HepG2 (cell line): ENCODE measurements at regions not wholly inside any gene's neighbourhood (a gene's known extent, or its start where the extent isn't known, plus 50 kb on each side); places are given as distances from the start of the nearest gene placed in this dataset.

Source experiments
- ATAC-seq: fragments of 200-7000 bp; cut with Tn5 transposase; 3 replicates; pipeline ENCODE4 v1.9.1; 2020; ENCODE audit warnings: mild to moderate bottlenecking, moderate library complexity
- BruUV-seq: library from RNA; stranded (reverse); fragments of 400-500 nt; replicated peaks from 2 replicates; lab custom pipeline; 2021; lab: Mats Ljungman, UMichigan
- CTCF ChIA-PET: fragments of 300-600 bp; formaldehyde crosslinking; extraction: SDS; loops from one replicate; lab custom pipeline; 2021; ENCODE audit warnings: low total read pairs, inconsistent platforms, low intra/inter-chr PET ratio; lab: Yijun Ruan, JAX
- POLR2A ChIA-PET: fragments of 350-600 bp; sonication (Branson Sonifier 250); formaldehyde crosslinking; loops from one replicate; lab custom pipeline; 2020; ENCODE audit warnings: antibody characterized with exemption, inconsistent platforms; lab: Yijun Ruan, JAX
- DNase-seq: peaks from one replicate; pipeline ENCODE4 v3.0.0-alpha.2; 2015; ENCODE audit warnings: low spot score
- FAIRE-seq: peaks from 3 replicates; lab custom pipeline; 2011; peaks lifted over from hg19 to GRCh38; lab: Jason Lieb, UNC
- H2AFZ ChIP-seq: one replicate; pipeline ENCODE4 v1.6.1; 2011; ENCODE audit warnings: low read length, inconsistent platforms
- H3K27ac ChIP-seq: fragments of 300-600 bp; 3 replicates; pipeline ENCODE4 v1.8.0; 2011; ENCODE audit warnings: mixed run types, mild to moderate bottlenecking, mixed read lengths, low read length, inconsistent platforms; ENCODE audit not compliant: insufficient read depth; ENCODE audit errors: extremely low read length
- H3K27me3 ChIP-seq, 2 experiments: fragments of 200-600 bp in 1 of 2; 2 replicates in 1 of 2; 3 replicates in 1 of 2; pipeline versions ENCODE4 v1.6.0 to v1.8.0; 2011; ENCODE audit warnings: low read length in 2 of 2, mild to moderate bottlenecking in 2 of 2, moderate library complexity in 2 of 2, inconsistent platforms in 1 of 2; ENCODE audit not compliant: insufficient read depth in 2 of 2, control insufficient read depth in 1 of 2
- H3K36me3 ChIP-seq, 2 experiments: fragments of 200-600 bp in 1 of 2; replicated peaks in 1 of 2; 2 replicates in 1 of 2; 3 replicates in 1 of 2; pipeline versions ENCODE4 v1.5.1 to v1.8.0; 2011; ENCODE audit warnings: low read length in 2 of 2, inconsistent platforms in 1 of 2; ENCODE audit not compliant: insufficient read depth in 2 of 2, control insufficient read depth in 1 of 2
- H3K4me1 ChIP-seq: 2 replicates; pipeline ENCODE4 v1.5.1; 2012; ENCODE audit warnings: low read length, inconsistent platforms; ENCODE audit not compliant: insufficient read depth
- H3K4me2 ChIP-seq: 2 replicates; pipeline ENCODE4 v1.6.0; 2011; ENCODE audit warnings: low read depth, low read length, inconsistent platforms
- H3K4me3 ChIP-seq, 3 experiments: fragments of 200-600 bp in 1 of 3; sonication (generic), shearing (Covaris generic) in 1 of 3; replicated peaks in 1 of 3; 2 replicates each; pipeline ENCODE4 v1.5.1; 2011 to 2016; ENCODE audit warnings: low read length in 3 of 3, inconsistent platforms in 2 of 3, low read depth in 2 of 3, mild to moderate bottlenecking in 2 of 3, control low read depth in 1 of 3, mixed read lengths in 1 of 3; ENCODE audit not compliant: insufficient read depth in 1 of 3
- H3K79me2 ChIP-seq: one replicate; pipeline ENCODE4 v1.6.1; 2011; ENCODE audit warnings: low read length, inconsistent platforms; ENCODE audit not compliant: insufficient read depth
- H3K9ac ChIP-seq: 2 replicates; pipeline ENCODE4 v1.6.0; 2011; ENCODE audit warnings: mild to moderate bottlenecking, low read depth, low read length, inconsistent platforms; ENCODE audit not compliant: insufficient read depth
- H3K9me3 ChIP-seq: 2 replicates; pipeline ENCODE4 v1.5.1; 2012; ENCODE audit warnings: mild to moderate bottlenecking, low read length
- H4K20me1 ChIP-seq: 2 replicates; pipeline ENCODE4 v1.6.0; 2011; ENCODE audit warnings: inconsistent platforms, mild to moderate bottlenecking, low read length, moderate library complexity; ENCODE audit not compliant: insufficient read depth
- HNF1B ChIP-seq: sonication (generic); formaldehyde crosslinking; IDR thresholded peaks from 2 replicates; pipeline ENCODE4 v1.5.1; 2020; ENCODE audit warnings: mild to moderate bottlenecking, moderate library complexity, missing genetic modification reagents
- NKX3-1 ChIP-seq: sonication (generic); formaldehyde crosslinking; IDR thresholded peaks from 2 replicates; pipeline ENCODE4 v1.5.0; 2020; ENCODE audit warnings: missing genetic modification reagents
- SMARCE1 ChIP-seq: fragments of 450-650 bp; IDR thresholded peaks from 2 replicates; pipeline ENCODE4 v1.6.1; 2017; ENCODE audit warnings: borderline replicate concordance
- SMC3 ChIP-seq: IDR thresholded peaks from 2 replicates; pipeline ENCODE4 v1.6.1; 2011; ENCODE audit warnings: low read length, improper control_type of control experiment
- ZNF138 ChIP-seq: sonication (generic); formaldehyde crosslinking; IDR thresholded peaks from 2 replicates; pipeline ENCODE4 v1.5.0; 2020; ENCODE audit warnings: mild to moderate bottlenecking, low read depth, missing genetic modification reagents
- ZNF703 ChIP-seq: sonication (generic); formaldehyde crosslinking; IDR thresholded peaks from 2 replicates; pipeline ENCODE4 v1.5.1; 2020; ENCODE audit warnings: missing genetic modification reagents, mild to moderate bottlenecking, moderate library complexity, borderline replicate concordance
- WGBS: methylation state at CpG from one replicate; pipeline ENCODE4 v1.1.6; 2017; ENCODE audit warnings: low lambda C conversion rate; 5-methylcytosine and 5-hydroxymethylcytosine counted together
- in situ Hi-C: cut with HindIII; loops from 2 replicates; pipeline ENCODE4 v1.10.0; 2017; ENCODE audit warnings: low pct_unique_long_range_greater_than_20kb; ENCODE audit not compliant: extremely low pct_ligation_motif_present
- intact Hi-C: fragments of 100-400 bp; cut with micrococcal nuclease; formaldehyde crosslinking; loops from one replicate; pipeline ENCODE4 v1.10.0; 2022; ENCODE audit not compliant: unreplicated experiment
- TF ChIP-seq, protein P1 (sequence below): IDR thresholded peaks from 2 replicates; pipeline ENCODE4 v1.6.1; 2012; ENCODE audit warnings: low read depth, low read length, improper control_type of control experiment

DNA sequence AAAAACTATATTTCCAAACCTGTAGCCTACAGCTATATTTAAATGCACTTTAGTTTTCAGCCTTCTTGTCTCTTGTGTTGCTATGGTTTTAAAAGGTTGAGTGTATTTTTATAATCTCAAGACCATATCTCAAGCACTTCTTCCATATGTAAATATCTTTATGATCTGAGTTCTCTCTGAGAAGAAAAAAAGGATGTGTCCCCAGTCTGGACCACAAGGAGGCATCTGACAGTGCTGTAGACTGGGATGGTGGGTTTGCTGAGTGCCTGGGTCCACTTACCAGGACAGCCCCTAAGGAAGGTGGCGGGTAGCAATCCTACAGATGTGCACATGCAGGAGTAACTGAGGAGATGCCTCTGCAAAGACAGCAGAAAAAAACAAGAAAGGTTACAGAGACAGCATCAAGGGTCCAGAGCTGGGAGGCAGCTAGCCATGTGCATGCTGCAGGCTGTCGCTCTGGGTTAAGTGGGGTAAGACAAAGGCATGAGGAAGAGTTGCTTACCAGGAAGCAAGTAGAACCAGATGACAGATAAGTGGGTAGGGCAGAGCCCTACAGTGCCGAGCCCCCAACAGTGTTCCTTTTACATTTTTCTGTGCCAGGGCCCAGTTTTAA lies 70.6 kb upstream of the SNRK start:
- in situ Hi-C loops, result no loop called here
- H3K27ac ChIP-seq, result no peak overlapping the region

GRCh38 chr3:43215138-43215537 lies 71.2 kb upstream of the SNRK start:
- peaks cover 5% of the 10 kb centered on the region; the same call in 1 of the 2 replicates for H3K4me1 ChIP-seq
- WGBS, result 36% methylated on average over 3 of the region's 3 CpGs
- BruUV-seq, result no TSS peak
- H3K4me2 ChIP-seq, result no peak overlapping the region
- H3K27ac ChIP-seq, result no peak overlapping the region
- CTCF ChIA-PET, result no interaction called here
- no peaks in the 10 kb centered on the region for H3K79me2 ChIP-seq
- POLR2A ChIA-PET, result no interaction called here
- no peak for DNase-seq
- no peaks in the 10 kb centered on the region for H3K36me3 ChIP-seq
- ATAC-seq, result no peak
- no peaks in the 10 kb centered on the region for H4K20me1 ChIP-seq
- no peaks in the 10 kb centered on the region for H3K9me3 ChIP-seq
- H3K27me3 ChIP-seq, result peaks cover 0 to 20% of the 10 kb centered on the region in 2 experiments; a peak in 1 of 5 replicates
- intact Hi-C loops, result no loop called here
- TF ChIP-seq NKX3-1, result no peak
- TF ChIP-seq, protein P1, sequence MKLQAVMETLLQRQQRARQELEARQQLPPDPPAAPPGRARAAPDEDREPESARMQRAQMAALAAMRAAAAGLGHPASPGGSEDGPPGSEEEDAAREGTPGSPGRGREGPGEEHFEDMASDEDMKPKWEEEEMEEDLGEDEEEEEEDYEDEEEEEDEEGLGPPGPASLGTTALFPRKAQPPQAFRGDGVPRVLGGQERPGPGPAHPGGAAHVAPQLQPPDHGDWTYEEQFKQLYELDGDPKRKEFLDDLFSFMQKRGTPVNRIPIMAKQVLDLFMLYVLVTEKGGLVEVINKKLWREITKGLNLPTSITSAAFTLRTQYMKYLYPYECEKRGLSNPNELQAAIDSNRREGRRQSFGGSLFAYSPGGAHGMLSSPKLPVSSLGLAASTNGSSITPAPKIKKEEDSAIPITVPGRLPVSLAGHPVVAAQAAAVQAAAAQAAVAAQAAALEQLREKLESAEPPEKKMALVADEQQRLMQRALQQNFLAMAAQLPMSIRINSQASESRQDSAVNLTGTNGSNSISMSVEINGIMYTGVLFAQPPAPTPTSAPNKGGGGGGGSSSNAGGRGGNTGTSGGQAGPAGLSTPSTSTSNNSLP, result no peak
- no peak for TF ChIP-seq ZNF703 (CRISPR knock-in tag)
- no peak for TF ChIP-seq ZNF138 (CRISPR knock-in tag)
- TF ChIP-seq, all 625 proteins: peak for 0
- no peak overlapping the region for H3K9ac ChIP-seq
- FAIRE-seq, result no peak
- in situ Hi-C loops, result no loop called here
- H3K4me3 ChIP-seq, result no peak overlapping the region
- H2AFZ ChIP-seq, result no peak overlapping the region

More for the DNA sequence above, 70.6 kb upstream of the SNRK start:
- no peak for TF ChIP-seq SMARCE1
- TF ChIP-seq SMC3, result 0 out of 2 replicates have a peak, but pooled peaks have one; percentile 14
- TF ChIP-seq HNF1B (CRISPR knock-in tag), result no peak
- TF ChIP-seq, all 625 proteins: peak for 1
- BruUV-seq, result no TSS peak
- no peaks in the 10 kb centered on the region for H4K20me1 ChIP-seq
- H3K4me3 ChIP-seq, result no peak overlapping the region
- ATAC-seq (no peak), DNase-seq (no peak), FAIRE-seq (no peak)
- H3K4me1 ChIP-seq, result peaks cover 5% of the 10 kb centered on the region; the same call in 1 of the 2 replicates
- H2AFZ ChIP-seq, result no peak overlapping the region
- H3K9ac ChIP-seq, result no peak overlapping the region
- no peaks in the 10 kb centered on the region for H3K79me2 ChIP-seq
- intact Hi-C loops, result no loop called here
- H3K9me3 ChIP-seq, result no peaks in the 10 kb centered on the region
- H3K27me3 ChIP-seq, result peaks cover 0 to 20% of the 10 kb centered on the region in 2 experiments; a peak in 1 of 5 replicates
- POLR2A ChIA-PET, result no interaction called here
- H3K36me3 ChIP-seq, result no peaks in the 10 kb centered on the region
- 42% methylated on average over 3 of the region's 3 CpGs for WGBS
- CTCF ChIA-PET, result no interaction called here
- no peak overlapping the region for H3K4me2 ChIP-seq
